ENCODE measurements at regions not wholly inside any gene's neighbourhood (a gene's known extent, or its start where the extent isn't known, plus 50 kb on each side); places are given as distances from the start of the nearest gene placed in this dataset.

DNA sequence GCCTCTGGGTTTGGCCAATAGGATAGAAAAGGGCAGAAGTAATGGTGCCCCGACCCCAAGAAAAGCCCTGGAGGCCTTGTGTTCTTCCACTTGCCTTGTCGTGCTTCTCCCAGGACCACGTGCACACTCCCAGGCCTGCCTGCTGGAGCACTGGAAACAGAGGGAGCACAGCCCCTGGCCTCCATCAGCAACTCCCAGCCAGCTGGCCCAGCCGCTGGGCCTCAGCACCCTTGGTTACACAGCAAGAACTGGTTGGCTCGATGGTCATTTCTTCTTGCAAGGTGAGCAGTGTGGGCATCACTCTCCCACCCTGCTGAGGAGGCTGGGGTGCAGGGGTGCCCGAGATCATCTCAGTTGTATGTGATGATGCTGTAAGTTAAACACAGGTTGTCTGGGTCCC is 69.2 kb upstream of the CST7 start:
- Mint-ChIP-seq H3K4me3 (no peak overlapping the region), H3K27ac (no peak overlapping the region), H3K4me1 (no peaks in the 10 kb centered on the region), H3K36me3 (no peaks in the 10 kb centered on the region), H3K9me3 (peaks cover 15% of the 10 kb centered on the region), H3K27me3 (ENCODE audit: low read depth) (peaks cover 2% of the 10 kb centered on the region)
- DNase-seq (ENCODE audit: low spot score in 2 of 2, unreplicated experiment in 2 of 2): no peak
- TF ChIP-seq, protein P1, sequence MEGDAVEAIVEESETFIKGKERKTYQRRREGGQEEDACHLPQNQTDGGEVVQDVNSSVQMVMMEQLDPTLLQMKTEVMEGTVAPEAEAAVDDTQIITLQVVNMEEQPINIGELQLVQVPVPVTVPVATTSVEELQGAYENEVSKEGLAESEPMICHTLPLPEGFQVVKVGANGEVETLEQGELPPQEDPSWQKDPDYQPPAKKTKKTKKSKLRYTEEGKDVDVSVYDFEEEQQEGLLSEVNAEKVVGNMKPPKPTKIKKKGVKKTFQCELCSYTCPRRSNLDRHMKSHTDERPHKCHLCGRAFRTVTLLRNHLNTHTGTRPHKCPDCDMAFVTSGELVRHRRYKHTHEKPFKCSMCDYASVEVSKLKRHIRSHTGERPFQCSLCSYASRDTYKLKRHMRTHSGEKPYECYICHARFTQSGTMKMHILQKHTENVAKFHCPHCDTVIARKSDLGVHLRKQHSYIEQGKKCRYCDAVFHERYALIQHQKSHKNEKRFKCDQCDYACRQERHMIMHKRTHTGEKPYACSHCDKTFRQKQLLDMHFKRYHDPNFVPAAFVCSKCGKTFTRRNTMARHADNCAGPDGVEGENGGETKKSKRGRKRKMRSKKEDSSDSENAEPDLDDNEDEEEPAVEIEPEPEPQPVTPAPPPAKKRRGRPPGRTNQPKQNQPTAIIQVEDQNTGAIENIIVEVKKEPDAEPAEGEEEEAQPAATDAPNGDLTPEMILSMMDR (IDR thresholded peaks at IDR 0.05; ENCODE audit: unreplicated experiment): no peak

DNA sequence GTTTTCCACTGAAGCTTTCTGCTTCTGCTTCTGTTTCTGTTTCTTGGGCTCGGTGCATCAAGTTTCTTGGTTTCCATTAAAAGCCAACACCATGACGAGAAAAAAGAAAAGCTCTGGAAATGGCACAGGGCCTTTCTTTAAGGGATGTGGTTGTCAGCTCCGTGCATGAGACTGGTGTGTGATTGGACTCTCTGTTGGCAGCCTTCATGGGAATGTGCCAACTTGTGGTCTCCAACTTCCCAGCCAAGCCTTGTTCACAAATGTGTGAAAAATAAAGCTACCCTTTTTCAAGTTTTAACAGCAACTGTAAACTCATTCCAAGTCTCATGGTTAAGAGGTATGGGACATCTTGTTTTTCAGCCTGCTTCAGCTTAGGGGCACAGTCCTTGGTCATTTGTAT is 68.7 kb upstream of the CST7 start:
- TF ChIP-seq, protein P1 (IDR thresholded peaks at IDR 0.05; ENCODE audit: unreplicated experiment): no peak
- H3K9me3 Mint-ChIP-seq: peaks cover 15% of the 10 kb centered on the region
- H3K27me3 Mint-ChIP-seq (ENCODE audit: low read depth): peaks cover 2% of the 10 kb centered on the region
- H3K4me1 Mint-ChIP-seq: no peaks in the 10 kb centered on the region
- no peak overlapping the region for H3K4me3 Mint-ChIP-seq
- H3K36me3 Mint-ChIP-seq: no peaks in the 10 kb centered on the region
- no peak for DNase-seq (ENCODE audit: low spot score in 2 of 2, unreplicated experiment in 2 of 2)
- H3K27ac Mint-ChIP-seq: no peak overlapping the region

DNA sequence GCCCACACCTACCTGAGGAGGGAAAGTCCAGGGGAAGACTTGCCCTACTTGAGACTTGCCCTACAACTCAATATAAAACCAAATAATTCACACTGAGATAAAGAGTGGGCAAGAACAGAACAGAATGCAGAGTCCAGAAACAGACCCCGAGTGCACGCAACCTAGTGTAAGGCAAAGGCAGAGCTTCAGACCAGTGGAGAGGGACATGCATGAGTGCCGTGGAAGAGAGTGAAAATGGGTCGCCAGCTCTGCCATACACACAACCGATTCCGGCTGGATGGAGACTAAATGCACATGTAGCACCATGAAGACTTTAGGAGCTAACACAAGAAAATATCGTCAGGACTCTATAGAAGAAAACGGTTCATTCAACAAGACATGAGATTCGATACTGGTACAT is 58.8 kb upstream of the CST7 start:
- Mint-ChIP-seq H3K4me3 (no peak overlapping the region), H3K27ac (no peak overlapping the region), H3K9me3 (peaks cover 2% of the 10 kb centered on the region), H3K27me3 (ENCODE audit: low read depth) (peaks cover 6% of the 10 kb centered on the region), H3K36me3 (no peaks in the 10 kb centered on the region), H3K4me1 (no peaks in the 10 kb centered on the region)
- TF ChIP-seq, protein P1 (IDR thresholded peaks at IDR 0.05; ENCODE audit: unreplicated experiment): no peak
- DNase-seq (ENCODE audit: low spot score in 2 of 2, unreplicated experiment in 2 of 2): no peak

DNA sequence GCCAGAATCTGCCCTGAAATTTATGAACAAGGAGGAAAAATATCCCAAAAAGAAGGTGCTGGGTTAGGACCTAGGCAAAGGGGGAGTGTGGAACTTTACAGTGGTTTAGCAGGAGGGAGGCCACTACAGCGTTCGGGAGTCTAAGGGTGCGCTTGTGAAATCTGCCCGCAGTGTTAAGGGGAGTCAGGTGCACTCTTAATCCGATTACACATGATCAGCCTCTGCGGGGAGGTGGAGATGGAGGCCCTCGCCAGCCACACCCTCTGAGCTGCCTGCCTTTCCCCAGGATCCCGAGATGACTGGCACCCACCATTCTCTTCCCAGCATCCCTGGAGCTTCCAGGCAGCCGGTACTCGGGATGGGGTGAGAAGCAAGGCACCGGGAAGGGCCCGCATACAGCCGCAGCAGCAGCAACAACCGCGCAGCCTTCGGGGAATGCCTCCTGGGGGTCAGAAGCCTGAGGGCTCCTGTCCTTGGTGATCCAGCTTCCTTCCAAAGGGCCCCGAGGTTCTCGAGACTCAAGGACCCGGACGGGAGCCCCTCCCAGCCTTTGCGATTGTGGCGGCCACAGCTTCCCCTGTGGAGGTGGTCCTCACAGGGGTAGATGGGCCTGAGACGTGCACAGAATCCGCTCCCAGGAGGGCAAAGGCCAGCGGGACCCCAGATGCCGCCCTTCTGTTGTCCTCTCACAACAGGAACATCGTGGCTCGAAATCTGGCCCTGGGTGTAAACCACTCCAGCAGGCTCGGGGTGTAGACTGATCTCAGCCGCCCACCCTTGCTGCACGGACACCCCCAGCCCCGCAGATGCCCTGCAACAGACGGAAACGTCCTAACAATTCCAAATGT is 57.3 kb upstream of the CST7 start:
- Mint-ChIP-seq H3K9me3 (peaks cover 9% of the 10 kb centered on the region), H3K27me3 (ENCODE audit: low read depth) (peaks cover 3% of the 10 kb centered on the region), H3K4me3 (no peak overlapping the region), H3K4me1 (no peaks in the 10 kb centered on the region), H3K36me3 (no peaks in the 10 kb centered on the region), H3K27ac (no peak overlapping the region)
- DNase-seq (ENCODE audit: low spot score in 2 of 2, unreplicated experiment in 2 of 2): no peak
- TF ChIP-seq, protein P1 (IDR thresholded peaks at IDR 0.05; ENCODE audit: unreplicated experiment): no peak

DNA sequence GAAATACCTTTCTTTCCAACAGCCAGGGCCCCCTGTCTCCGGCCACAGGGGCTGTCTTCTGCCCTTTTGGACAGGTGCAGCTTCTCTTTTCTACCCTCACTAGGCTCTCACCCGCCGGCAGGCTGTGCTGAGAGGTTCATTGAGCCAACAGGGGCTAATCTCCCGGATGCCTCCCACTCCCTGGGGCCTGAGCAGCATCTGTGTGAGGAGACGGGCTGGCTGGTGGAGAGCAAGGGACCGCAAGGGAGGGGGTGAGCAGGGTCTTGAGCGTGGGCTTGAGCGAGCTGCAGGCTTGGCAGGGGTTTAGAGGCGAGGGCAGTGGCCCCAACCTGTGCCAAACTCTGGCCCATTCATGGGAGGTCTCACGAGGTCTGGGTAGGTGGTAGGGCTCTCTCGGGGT is 56.5 kb upstream of the CST7 start:
- Mint-ChIP-seq H3K9me3 (peaks cover 9% of the 10 kb centered on the region), H3K27ac (no peak overlapping the region), H3K27me3 (ENCODE audit: low read depth) (peaks cover 2% of the 10 kb centered on the region), H3K4me1 (no peaks in the 10 kb centered on the region), H3K4me3 (no peak overlapping the region), H3K36me3 (no peaks in the 10 kb centered on the region)
- no peak for DNase-seq (ENCODE audit: low spot score in 2 of 2, unreplicated experiment in 2 of 2)
- TF ChIP-seq, protein P1 (IDR thresholded peaks at IDR 0.05; ENCODE audit: unreplicated experiment): no peak

Data from mesothelial cell of epicardium (in vitro differentiated cells).